Activated CD8-positive, alpha-beta memory T cell treated with anti-CD3 and anti-CD28 coated beads, Interleukin-2, amount 50 U/mL, for 4 hours (primary cell): ENCODE measurements at regions not wholly inside any gene's neighbourhood (a gene's known extent, or its start where the extent isn't known, plus 50 kb on each side); places are given as distances from the start of the nearest gene placed in this dataset.
"Not testable (repeated sequence)": the region's sequence is repeated elsewhere in the genome, so short reads cannot be mapped to it uniquely, and the experiment has no call there.

Experiments used
- DNase-seq: peaks from one replicate; pipeline ENCODE4 v3.0.0-alpha.2; 2020

GRCh38 chr21:6138244-6139136, 4382.9 kb upstream of the TPTE start:
- not testable (repeated sequence) for DNase-seq

GRCh38 chr21:6139331-6139730, 4382.1 kb upstream of the TPTE start:
- DNase-seq, result not testable (repeated sequence)

GRCh38 chr21:6139862-6140261, 4381.5 kb upstream of the TPTE start:
- DNase-seq, result not testable (repeated sequence)

- not testable (repeated sequence) for DNase-seq
Measured at GRCh38 chr21:6140467-6141137, 4380.8 kb upstream of the TPTE start.

- not testable (repeated sequence) for DNase-seq
Measured at GRCh38 chr21:6141138-6141474, 4380.3 kb upstream of the TPTE start.

GRCh38 chr21:6153154-6153553, 4368.2 kb upstream of the TPTE start:
- DNase-seq, result not testable (repeated sequence)

GRCh38 chr21:6154524-6155320, 4366.7 kb upstream of the TPTE start:
- not testable (repeated sequence) for DNase-seq

DNA sequence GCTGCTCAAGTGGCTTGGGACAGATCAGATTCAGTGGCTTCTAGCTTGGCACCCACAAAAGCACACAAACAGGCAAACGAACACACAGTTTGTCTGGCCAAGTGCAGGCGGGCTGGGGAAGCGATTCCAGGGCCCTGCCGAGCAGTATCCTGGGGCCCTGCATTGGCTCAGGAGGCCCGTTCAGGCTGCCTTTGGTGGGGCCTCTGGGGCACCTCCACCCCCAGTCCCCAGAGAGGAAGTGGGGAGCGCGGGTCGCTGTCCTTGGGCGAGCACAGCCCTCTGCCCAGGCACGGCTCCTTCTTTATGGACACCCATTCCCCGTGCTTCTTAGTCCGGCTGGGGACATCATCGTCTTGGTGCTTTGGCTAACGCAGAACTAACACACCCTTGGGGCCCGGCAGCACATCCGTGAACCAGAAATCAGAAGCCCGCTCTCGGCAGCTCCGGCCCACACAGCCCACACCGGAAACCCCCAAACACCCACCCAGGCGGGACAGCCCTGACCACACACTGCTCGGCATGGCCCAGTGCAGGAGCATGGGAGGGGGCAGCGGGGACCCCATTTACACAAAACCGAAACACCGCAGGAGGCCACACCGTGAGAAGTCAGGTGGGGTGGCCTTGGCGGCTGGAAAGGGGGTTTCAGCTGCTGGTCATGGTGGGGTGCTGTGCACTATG, 4364.5 kb upstream of the TPTE start:
- not testable (repeated sequence) for DNase-seq

DNA sequence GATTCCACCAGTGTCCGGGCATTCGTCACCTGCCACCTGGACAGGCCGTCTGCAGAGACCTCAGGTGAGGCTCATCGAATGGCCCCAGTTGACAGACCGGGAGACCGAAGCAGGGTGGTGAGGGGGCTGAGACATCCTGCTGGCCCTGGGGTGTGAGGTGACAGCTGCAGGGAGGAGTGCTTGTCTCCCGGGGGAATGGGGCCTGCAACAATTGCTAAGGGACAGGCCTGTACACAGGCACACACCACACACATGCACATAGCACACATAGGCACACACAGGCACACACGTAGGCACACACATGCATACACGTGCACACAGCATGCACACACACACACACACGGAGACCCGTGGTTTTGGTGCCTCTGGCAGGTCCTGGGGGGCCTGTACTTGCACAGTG, 4363.9 kb upstream of the TPTE start:
- DNase-seq, result not testable (repeated sequence)

- DNase-seq, result not testable (repeated sequence)
Measured at GRCh38 chr21:6158171-6158570, 4363.2 kb upstream of the TPTE start.
